KOPT-K1 (cell line): ENCODE measurements at regions not wholly inside any gene's neighbourhood (a gene's known extent, or its start where the extent isn't known, plus 50 kb on each side); places are given as distances from the start of the nearest gene placed in this dataset.
"Not testable (repeated sequence)": the region's sequence is repeated elsewhere in the genome, so short reads cannot be mapped to it uniquely, and the experiment has no call there.

Source experiments
- H3K27ac ChIP-seq: fragments of 200-600 bp; sonication (generic); 2 replicates; pipeline ENCODE4 v1.5.1; 2016; ENCODE audit warnings: antibody characterized with exemption, mild to moderate bottlenecking, low read depth, low read length; ENCODE audit not compliant: poor library complexity, severe bottlenecking
- H3K36me3 ChIP-seq: fragments of 200-600 bp; sonication (generic); 2 replicates; pipeline ENCODE4 v1.5.1; 2017; ENCODE audit warnings: antibody characterized with exemption, mild to moderate bottlenecking, low read length, moderate library complexity; ENCODE audit not compliant: insufficient read depth
- H3K9me3 ChIP-seq: fragments of 200-600 bp; sonication (generic); 2 replicates; pipeline ENCODE4 v1.5.1; 2017; ENCODE audit warnings: antibody characterized with exemption, low read length, mild to moderate bottlenecking; ENCODE audit not compliant: insufficient read depth, poor library complexity, severe bottlenecking

DNA sequence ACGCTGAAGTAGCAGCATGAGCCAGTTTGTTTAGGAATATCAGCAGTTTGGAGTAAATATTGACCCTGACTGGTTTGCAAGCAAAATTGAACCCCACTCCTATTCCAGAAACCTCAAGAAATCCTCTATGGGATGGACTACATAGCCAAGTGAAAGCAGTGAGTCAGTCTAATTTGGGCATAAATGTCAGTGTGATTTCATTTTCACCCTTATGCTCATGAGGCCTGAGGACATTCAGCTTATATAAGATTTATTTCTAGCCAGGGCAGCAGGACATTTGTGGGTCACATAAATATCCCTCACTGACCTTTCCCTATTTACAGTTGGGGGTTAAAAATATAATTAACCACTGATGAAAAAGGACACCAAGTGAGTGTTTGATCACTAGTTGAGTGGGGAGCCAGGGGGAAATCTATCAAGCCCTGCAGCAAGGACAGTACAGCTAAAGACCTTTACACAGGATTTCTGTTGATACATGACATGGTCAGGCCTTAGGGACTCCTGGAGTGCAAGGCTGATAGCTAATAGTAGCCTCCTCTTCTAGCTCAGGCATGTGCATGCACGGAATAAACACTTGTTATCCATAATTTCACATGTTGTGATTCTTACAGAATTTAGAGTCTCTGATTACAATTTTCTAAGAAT is 996.9 kb upstream of the GRIA3 start:
- Histone ChIP-seq H3K27ac (no peak overlapping the region), H3K36me3 (no peaks in the 10 kb centered on the region), H3K9me3 (no peaks in the 10 kb centered on the region)

DNA sequence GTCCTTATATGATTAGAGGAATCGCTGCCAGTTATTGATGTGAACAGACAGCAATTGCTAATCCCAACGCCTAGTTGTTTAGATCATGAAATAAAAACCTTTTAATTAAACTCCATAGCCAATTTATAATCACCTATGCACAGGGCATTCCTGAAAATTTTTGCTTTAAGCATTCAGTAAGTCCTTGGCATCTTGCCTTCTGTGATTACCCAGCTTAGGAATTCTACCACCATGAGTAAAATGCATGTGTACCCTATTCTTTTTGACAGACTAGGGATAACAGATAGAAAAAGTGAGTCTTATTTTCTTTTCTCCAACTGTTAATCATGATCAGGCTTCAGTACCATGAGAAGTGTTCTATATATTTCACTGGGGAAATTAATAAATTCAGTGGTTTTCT is 995.3 kb upstream of the GRIA3 start:
- H3K27ac ChIP-seq = no peak overlapping the region
- H3K9me3 ChIP-seq = no peaks in the 10 kb centered on the region
- H3K36me3 ChIP-seq = no peaks in the 10 kb centered on the region

DNA sequence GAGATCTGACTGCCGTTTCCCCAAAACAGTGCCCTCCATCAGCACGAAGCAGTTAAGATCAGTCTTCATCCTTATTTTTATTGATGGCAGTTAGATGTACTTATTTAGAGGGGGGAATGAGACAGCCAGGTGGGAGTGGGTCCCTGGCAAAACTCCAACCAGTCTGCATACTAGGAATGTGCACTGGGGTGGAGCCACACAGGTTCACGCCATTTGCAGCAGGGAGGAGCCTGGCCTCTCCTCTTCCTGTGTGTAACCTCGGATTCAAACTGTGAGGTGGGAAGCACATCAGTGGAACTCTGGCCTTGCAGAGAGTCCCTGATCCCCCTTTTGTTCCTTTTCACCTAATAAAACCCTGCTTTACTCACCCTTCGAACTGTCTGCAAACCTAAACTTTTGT is 987.7 kb upstream of the GRIA3 start:
- H3K27ac ChIP-seq = no peak overlapping the region
- H3K36me3 ChIP-seq = no peaks in the 10 kb centered on the region
- no peaks in the 10 kb centered on the region for H3K9me3 ChIP-seq

DNA sequence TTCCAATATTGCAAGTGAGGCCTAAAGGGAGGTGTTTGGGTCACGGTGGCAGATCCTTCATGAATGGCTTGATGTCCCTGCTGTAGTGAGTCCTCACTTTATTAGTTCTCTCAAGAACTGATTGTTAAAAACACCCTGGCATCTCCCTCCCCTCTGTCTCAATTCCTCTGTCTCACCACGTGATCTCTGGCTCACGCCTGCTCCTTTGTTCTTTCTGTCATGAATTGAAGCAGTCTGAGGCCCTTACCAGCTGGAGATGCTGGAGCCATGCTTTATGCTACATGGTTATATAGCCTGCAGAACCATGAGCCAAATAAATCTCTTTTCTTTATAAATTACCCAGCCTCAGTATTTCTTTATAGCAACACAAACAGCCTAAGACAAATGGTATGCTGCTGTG is 980.7 kb upstream of the GRIA3 start:
- Histone ChIP-seq H3K36me3 (no peaks in the 10 kb centered on the region), H3K27ac (no peak overlapping the region), H3K9me3 (no peaks in the 10 kb centered on the region)

DNA sequence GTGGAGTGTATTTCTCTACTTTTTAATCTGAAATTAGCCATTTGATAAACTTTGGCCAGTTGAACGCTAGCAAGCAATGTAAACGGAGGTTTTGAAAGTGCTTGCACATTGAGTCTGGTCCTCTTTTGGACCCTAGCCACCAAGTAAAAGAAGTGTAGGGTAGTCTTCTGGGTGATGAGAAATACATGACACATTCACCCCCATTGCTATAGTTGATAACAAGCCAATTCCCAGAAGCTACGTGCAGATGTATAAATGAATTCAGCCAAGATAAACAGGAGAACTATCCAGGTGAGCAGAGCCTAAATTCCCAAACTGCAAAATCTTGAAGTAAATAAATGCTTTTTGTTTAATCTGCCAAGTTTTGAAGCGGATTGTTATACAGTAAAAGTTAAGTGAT is 965.4 kb upstream of the GRIA3 start:
- Histone ChIP-seq H3K27ac (no peak overlapping the region), H3K36me3 (no peaks in the 10 kb centered on the region), H3K9me3 (no peaks in the 10 kb centered on the region)

DNA sequence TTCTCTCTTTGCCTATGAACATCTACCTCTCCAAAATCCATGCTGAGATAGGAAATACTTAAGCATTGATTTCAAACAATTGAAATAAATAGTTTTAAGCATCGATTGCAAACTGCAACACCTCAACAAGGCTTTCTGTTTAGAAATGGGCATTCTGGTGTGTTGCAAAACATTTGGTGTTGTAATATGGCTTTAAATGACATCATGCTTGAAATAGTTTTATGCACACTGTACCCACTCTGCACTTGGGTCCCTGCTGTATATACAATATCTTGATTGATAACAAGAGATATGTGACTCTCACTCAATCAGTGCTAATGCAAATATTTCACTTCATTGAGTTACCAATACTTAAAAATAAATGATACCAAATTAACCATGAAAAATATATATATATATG is 964.9 kb upstream of the GRIA3 start:
- H3K9me3 ChIP-seq = no peaks in the 10 kb centered on the region
- no peak overlapping the region for H3K27ac ChIP-seq
- no peaks in the 10 kb centered on the region for H3K36me3 ChIP-seq

DNA sequence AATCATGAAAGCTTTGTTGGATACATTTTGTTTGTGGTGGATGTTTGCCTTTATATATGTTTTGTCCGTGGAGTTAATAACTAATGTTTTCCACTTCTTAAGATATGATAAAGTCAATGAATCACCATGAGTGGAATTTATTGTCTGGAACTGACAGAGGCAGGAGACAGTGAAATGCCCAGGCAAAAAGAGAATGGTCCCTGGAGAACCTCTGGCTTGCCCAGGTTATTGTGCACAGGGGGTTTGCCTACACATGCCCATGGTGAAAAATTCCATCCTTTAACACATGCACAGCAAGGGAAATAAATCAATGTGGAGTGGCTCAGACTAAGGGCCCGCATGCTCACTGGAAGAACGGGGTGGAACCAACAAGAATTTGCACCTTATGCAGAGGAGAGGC is 964.3 kb upstream of the GRIA3 start:
- no peaks in the 10 kb centered on the region for H3K36me3 ChIP-seq
- no peaks in the 10 kb centered on the region for H3K9me3 ChIP-seq
- no peak overlapping the region for H3K27ac ChIP-seq

DNA sequence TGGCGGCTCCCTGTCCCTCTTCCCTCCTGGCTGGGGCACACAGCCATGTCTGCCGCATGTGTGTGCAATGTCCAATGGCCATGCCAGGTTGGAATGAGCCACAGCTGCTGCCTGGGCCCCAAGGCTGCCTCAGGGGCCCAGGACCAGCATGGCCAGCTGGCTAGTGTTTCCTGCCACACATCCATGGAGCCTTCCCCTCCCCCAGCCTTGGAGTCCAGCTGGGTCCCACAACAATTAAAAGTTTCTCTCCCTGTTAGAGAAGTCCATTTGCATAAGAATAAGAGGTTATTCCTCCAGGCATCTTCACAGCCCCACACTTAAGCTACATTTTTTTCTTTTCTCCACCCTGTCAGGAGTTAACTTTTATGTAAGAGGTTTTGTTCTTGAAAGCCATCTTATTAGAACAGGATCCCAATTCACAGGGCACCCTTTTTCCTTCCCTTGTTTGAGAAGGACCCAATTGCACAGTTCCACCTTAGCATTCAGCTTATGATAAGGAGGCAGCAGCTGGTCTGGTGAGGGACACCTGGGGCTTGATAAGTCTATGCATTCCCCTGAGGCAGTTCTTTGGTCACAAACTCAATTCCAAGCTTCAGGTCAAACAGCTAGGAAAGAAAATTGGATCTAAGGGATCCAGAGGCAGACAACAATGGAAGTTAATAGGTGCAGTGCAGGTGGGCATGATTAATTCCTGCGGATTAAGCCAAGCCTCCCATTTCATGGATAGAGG is 963.3 kb upstream of the GRIA3 start:
- Histone ChIP-seq H3K27ac (no peak overlapping the region), H3K9me3 (no peaks in the 10 kb centered on the region), H3K36me3 (no peaks in the 10 kb centered on the region)

DNA sequence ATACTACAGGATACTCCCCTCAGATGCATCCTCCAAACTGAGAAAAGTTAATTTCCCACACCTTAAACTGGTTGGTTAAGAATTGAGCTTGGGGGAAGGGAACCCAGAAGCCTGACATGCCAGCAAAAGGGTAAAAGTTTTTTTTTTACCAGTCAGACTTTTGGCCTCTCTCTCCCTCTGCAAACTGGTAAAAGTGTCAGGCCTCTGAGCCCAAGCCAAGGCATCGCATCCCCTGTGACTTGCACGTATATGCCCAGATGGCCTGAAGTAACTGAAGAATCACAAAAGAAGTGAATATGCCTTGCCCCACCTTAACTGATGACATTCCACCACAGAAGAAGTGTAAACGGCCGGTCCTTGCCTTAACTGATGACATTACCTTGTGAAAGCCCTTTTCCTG is 962.3 kb upstream of the GRIA3 start:
- H3K27ac ChIP-seq, H3K9me3 ChIP-seq, H3K36me3 ChIP-seq: not testable (repeated sequence)

DNA sequence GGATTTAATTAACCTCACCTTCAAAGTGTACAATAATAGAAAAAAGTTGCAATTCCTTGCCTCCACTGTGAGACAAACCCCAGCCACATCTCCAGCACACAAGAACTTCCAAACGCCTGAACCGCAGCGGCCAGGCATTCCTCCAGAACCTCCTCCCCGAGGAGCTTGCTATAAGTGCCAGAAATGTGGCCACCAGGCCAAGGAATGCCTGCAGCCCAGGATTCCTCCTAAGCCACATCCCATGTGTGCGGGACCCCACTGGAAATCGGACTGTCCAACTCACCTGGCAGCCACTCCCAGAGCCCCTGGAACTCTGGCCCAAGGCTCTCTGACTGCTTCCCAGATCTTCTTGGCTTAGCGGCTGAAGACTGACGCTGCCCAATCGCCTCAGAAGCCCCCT is 959.9 kb upstream of the GRIA3 start:
- H3K27ac ChIP-seq, H3K36me3 ChIP-seq, H3K9me3 ChIP-seq: not testable (repeated sequence)

DNA sequence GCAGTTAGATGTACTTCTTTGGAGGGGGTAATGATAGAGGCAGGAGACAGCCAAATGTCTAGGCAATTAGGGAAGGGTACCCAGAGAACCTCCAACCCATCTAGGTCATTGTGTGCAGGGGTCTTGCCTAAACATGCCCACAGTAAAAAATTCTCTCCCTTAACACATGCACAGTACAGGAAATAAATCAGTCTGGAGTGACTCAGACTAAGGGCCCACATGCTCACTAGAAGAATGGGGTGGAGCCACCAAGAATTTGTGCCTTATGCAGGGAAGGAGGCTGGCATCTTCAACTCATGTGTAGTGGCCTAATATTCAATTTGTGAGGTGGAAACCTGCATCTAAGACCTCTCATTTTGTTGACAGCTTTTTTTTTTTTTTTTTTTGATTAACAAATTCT is 945.3 kb upstream of the GRIA3 start:
- no peaks in the 10 kb centered on the region for H3K36me3 ChIP-seq
- H3K9me3 ChIP-seq = no peaks in the 10 kb centered on the region
- H3K27ac ChIP-seq = no peak overlapping the region

DNA sequence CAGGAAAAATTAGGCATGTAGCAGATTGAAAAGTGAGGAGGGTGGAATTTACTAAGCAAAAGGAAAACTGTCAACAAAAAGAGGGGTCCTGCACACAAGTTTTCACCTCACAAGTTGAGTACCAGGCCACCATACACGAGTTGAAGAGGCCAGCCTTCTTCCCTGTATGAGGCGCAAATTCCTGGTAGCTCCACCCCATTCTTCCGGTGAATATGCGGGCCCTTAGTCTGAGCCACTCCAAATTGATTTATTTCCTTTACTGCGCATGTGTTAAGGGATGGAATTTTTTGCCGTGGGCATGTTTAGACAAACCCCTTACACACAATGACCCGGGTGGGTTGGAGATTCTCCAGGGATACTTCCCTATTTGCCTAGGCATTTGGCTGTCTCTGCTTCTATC is 942.1 kb upstream of the GRIA3 start:
- Histone ChIP-seq H3K9me3 (no peaks in the 10 kb centered on the region), H3K36me3 (no peaks in the 10 kb centered on the region), H3K27ac (no peak overlapping the region)

DNA sequence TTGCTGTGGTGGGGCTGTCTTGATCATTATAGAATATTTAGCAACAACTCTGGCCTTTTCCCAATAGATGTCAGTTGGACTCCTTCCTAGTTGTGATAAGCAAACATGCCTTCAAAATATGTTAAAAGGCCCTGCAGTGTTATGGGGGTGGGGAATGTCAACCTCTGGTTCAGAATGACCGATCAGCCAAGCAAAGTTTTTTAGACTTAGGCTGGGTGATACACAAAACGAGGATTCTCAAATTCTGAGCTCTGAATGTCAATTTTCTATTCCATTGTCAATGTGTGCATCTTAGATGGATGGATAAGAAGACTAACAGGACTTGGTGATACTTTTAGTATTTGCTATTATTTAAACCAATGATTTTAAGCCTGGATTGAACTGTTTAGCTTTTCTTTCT is 940.0 kb upstream of the GRIA3 start:
- Histone ChIP-seq H3K9me3 (no peaks in the 10 kb centered on the region), H3K36me3 (no peaks in the 10 kb centered on the region), H3K27ac (no peak overlapping the region)

DNA sequence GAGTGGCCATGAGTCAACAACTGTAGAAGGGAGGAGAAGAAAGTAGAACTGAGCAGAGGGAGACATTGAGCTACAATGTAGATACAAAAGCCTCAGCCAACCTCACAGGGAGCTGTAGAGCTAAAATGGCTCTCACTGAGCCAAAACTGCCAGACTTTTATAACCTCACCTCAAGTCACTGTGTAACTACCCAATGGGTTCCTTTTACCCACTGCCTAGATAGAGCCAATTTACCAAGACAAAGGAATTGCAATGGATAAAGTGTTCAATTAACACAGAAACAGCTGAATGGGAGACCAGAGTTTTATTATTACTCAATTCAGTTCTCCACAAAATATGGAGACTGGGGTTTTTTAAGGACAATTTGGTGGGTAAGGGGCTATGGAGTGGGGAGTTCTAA is 938.9 kb upstream of the GRIA3 start:
- Histone ChIP-seq H3K9me3 (no peaks in the 10 kb centered on the region), H3K36me3 (no peaks in the 10 kb centered on the region), H3K27ac (no peak overlapping the region)

DNA sequence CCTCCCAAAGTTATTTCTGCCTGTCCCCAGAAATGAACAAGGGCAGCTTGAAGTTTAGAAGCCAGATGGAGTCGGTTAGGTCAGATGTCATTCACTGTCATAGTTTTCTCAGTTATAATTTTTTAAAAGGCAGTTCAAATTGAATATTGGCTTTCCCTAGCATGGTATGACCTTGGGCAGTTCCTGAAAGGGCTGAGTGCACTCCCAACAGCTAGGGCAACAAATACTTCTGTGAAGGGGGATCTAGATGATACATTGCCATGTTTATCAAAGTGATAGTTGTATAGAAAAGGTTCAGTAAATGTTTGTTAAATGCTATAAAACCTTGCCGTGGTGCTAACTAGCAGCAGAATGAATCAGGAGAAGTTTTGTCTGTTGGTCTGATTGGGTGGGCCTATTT is 938.1 kb upstream of the GRIA3 start:
- H3K36me3 ChIP-seq = no peaks in the 10 kb centered on the region
- no peaks in the 10 kb centered on the region for H3K9me3 ChIP-seq
- H3K27ac ChIP-seq = no peak overlapping the region

DNA sequence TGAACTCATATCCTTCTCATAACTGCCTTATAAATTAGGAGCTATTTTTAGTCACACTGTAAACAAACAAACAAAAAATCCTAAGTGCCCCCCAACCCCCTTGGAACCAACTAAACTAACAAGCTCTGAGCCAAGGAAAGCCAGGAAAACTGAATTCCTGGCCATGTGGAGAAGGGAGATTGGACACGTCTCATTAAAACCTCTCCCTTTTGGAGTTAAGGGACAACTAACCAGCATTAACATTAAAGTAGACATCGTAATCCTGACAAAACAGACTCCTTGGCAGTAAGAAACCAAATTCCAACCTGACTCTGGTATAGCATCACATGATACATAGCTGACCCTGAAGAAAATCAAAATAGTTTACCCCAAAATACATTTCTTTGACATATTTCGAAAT is 937.1 kb upstream of the GRIA3 start:
- H3K36me3 ChIP-seq = no peaks in the 10 kb centered on the region
- H3K27ac ChIP-seq = no peak overlapping the region
- no peaks in the 10 kb centered on the region for H3K9me3 ChIP-seq
